ENCODE measurements at regions not wholly inside any gene's neighbourhood (a gene's known extent, or its start where the extent isn't known, plus 50 kb on each side); places are given as distances from the start of the nearest gene placed in this dataset.

GRCh38 chr13:105513448-105513847 is 1022.0 kb downstream of the EFNB2 start:
- TF ChIP-seq CTCF (IDR thresholded peaks at IDR 0.05; ENCODE audit: low read depth, low read length) = no peak
- TF ChIP-seq POLR2A (IDR thresholded peaks at IDR 0.05; ENCODE audit: extremely low read depth, insufficient read length) = no peak
- no peak for TF ChIP-seq MYC (IDR thresholded peaks at IDR 0.05; ENCODE audit: low read depth, low read length)

All from NB4 (cell line).